Calu3 (cell line): ENCODE measurements at regions not wholly inside any gene's neighbourhood (a gene's known extent, or its start where the extent isn't known, plus 50 kb on each side); places are given as distances from the start of the nearest gene placed in this dataset.

Experiments
- BruUV-seq: library from RNA; stranded (reverse); fragments of 400-500 nt; replicated peaks from 2 replicates; lab custom pipeline; 2021; lab: Mats Ljungman, UMichigan
- CTCF ChIA-PET: fragments of 300-600 bp; sonication (Branson Sonifier 250); formaldehyde crosslinking; loops from one replicate; lab custom pipeline; 2022; ENCODE audit warnings: antibody characterized with exemption; lab: Charles Lee
- DNase-seq: peaks from one replicate; pipeline ENCODE4 v3.0.0; 2022
- H3K27ac Mint-ChIP-seq: one replicate; pipeline ENCODE4 v1.8.0; 2022; ENCODE audit warnings: mixed read lengths; ENCODE audit not compliant: unreplicated experiment
- H3K27me3 Mint-ChIP-seq: one replicate; pipeline ENCODE4 v1.8.0; 2022; ENCODE audit warnings: mixed read lengths; ENCODE audit not compliant: unreplicated experiment
- H3K36me3 Mint-ChIP-seq: one replicate; pipeline ENCODE4 v1.8.0; 2022; ENCODE audit warnings: mild to moderate bottlenecking, moderate library complexity, mixed read lengths; ENCODE audit not compliant: insufficient read depth, unreplicated experiment
- H3K4me1 Mint-ChIP-seq: one replicate; pipeline ENCODE4 v1.8.0; 2022; ENCODE audit warnings: mild to moderate bottlenecking, low read depth, mixed read lengths; ENCODE audit not compliant: unreplicated experiment
- H3K4me3 Mint-ChIP-seq: one replicate; pipeline ENCODE4 v1.8.0; 2022; ENCODE audit warnings: mild to moderate bottlenecking, low read depth, moderate library complexity, mixed read lengths; ENCODE audit not compliant: unreplicated experiment
- H3K9me3 Mint-ChIP-seq: one replicate; pipeline ENCODE4 v1.8.0; 2022; ENCODE audit warnings: low read depth, mixed read lengths; ENCODE audit not compliant: unreplicated experiment
- intact Hi-C: fragments of 100-400 bp; cut with micrococcal nuclease; formaldehyde crosslinking; loops from one replicate; pipeline ENCODE4 v1.10.0; 2022; ENCODE audit not compliant: unreplicated experiment
- TF ChIP-seq, protein P1 (sequence below): fragments of 200-600 bp; IDR thresholded peaks from one replicate; pipeline ENCODE4 v1.8.0; 2022; ENCODE audit warnings: antibody characterized with exemption; ENCODE audit not compliant: unreplicated experiment

DNA sequence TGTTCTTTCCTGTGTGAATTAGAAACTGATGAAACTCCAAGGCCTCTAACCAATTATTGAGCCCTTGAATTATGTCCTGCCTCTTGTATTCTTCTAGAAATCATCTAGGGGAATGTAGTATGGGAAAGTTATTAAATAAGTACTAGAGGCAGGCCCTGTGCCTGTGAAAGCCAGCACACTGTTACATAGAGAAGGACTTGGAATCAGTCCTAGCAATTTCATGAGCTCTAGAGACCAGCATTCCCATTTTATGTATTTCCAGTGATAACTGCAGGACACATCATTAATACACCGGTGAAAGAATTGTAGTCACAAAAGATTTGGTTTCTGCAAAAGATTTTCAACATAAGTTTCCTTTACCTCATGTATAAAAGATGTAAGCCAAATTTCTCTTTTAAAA is 168.5 kb upstream of the VLDLR start:
- Mint-ChIP-seq H3K36me3 (no peaks in the 10 kb centered on the region), H3K9me3 (peaks cover 3% of the 10 kb centered on the region), H3K4me1 (peaks cover 20% of the 10 kb centered on the region), H3K27ac (no peak overlapping the region), H3K27me3 (no peaks in the 10 kb centered on the region), H3K4me3 (no peak overlapping the region)
- BruUV-seq: no TSS peak
- CTCF ChIA-PET: no interaction called here
- DNase-seq: no peak
- TF ChIP-seq, protein P1, sequence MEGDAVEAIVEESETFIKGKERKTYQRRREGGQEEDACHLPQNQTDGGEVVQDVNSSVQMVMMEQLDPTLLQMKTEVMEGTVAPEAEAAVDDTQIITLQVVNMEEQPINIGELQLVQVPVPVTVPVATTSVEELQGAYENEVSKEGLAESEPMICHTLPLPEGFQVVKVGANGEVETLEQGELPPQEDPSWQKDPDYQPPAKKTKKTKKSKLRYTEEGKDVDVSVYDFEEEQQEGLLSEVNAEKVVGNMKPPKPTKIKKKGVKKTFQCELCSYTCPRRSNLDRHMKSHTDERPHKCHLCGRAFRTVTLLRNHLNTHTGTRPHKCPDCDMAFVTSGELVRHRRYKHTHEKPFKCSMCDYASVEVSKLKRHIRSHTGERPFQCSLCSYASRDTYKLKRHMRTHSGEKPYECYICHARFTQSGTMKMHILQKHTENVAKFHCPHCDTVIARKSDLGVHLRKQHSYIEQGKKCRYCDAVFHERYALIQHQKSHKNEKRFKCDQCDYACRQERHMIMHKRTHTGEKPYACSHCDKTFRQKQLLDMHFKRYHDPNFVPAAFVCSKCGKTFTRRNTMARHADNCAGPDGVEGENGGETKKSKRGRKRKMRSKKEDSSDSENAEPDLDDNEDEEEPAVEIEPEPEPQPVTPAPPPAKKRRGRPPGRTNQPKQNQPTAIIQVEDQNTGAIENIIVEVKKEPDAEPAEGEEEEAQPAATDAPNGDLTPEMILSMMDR: no peak
- intact Hi-C loops: no loop called here

DNA sequence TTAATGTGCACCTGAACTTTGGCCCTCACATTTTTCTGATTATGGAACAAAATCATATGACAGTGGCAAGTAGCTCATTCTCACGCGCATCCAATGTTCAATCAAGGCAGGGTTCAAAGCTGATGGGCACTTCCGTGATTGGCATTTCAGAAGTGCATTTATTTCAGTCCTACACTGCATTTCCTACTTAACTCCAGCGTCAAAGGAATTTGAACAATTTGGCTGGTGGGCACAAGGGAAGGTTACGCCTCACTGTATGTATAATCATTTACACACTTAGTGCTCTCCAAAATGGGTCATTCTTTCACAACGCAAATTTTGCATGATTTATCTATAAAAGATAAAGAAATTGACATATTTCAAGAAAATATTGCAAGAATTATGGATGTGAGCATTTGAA is 167.9 kb upstream of the VLDLR start:
- no peak overlapping the region for H3K4me3 Mint-ChIP-seq
- BruUV-seq: no TSS peak
- intact Hi-C loops: no loop called here
- H3K27ac Mint-ChIP-seq: no peak overlapping the region
- H3K9me3 Mint-ChIP-seq: no peaks in the 10 kb centered on the region
- DNase-seq: no peak
- CTCF ChIA-PET: no interaction called here
- TF ChIP-seq, protein P1: no peak
- peaks cover 20% of the 10 kb centered on the region for H3K4me1 Mint-ChIP-seq
- no peaks in the 10 kb centered on the region for H3K36me3 Mint-ChIP-seq
- no peaks in the 10 kb centered on the region for H3K27me3 Mint-ChIP-seq

DNA sequence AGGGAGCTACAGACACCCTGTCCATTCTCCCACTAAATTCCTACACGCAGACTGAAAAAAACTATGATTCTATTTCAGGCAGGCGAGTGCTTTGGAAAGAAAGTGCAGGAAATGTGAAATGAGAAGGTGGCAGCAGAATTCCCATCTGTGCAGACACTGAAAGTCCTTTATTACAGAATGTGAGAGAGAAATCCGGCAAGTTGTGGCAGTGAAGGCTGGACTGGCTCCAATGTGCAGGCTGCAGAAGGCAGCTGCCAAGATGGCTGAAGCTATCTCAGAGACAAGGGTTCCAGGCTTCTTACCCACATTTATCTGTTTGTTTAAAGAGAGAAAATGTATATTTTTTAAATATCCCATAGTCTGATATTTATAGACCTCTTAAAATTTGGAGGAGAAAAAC is 161.8 kb upstream of the VLDLR start:
- no TSS peak for BruUV-seq
- Mint-ChIP-seq H3K4me3 (no peak overlapping the region), H3K27me3 (no peaks in the 10 kb centered on the region), H3K36me3 (peaks cover 4% of the 10 kb centered on the region), H3K9me3 (no peaks in the 10 kb centered on the region), H3K4me1 (peaks cover 9% of the 10 kb centered on the region), H3K27ac (no peak overlapping the region)
- DNase-seq: no peak
- intact Hi-C loops: no loop called here
- TF ChIP-seq, protein P1: no peak
- CTCF ChIA-PET: no interaction called here

DNA sequence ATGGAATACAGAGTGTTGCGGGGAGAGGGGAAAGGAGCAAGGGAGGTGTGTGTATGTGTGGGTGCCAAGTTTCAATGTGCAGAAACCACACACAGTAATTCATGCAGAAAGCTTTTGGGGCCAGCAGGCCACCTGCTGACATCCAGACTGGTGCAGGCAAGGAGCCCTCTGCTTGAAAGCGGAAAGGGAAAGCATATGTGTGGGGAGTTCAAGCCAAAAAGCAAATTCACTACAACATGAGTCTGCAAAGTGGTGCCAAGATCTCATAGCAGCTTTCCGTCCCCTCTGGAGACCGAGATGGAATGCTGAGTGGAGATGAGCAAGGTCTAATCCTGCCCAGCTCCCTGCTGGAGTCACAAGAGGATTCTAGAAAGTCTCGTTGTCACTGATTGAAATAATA is 159.7 kb upstream of the VLDLR start:
- TF ChIP-seq, protein P1: no peak
- CTCF ChIA-PET: no interaction called here
- BruUV-seq: no TSS peak
- no peak overlapping the region for H3K4me3 Mint-ChIP-seq
- no peak for DNase-seq
- H3K36me3 Mint-ChIP-seq: peaks cover 4% of the 10 kb centered on the region
- no peak overlapping the region for H3K27ac Mint-ChIP-seq
- no peaks in the 10 kb centered on the region for H3K9me3 Mint-ChIP-seq
- H3K4me1 Mint-ChIP-seq: peaks cover 22% of the 10 kb centered on the region
- H3K27me3 Mint-ChIP-seq: no peaks in the 10 kb centered on the region
- intact Hi-C loops: no loop called here

DNA sequence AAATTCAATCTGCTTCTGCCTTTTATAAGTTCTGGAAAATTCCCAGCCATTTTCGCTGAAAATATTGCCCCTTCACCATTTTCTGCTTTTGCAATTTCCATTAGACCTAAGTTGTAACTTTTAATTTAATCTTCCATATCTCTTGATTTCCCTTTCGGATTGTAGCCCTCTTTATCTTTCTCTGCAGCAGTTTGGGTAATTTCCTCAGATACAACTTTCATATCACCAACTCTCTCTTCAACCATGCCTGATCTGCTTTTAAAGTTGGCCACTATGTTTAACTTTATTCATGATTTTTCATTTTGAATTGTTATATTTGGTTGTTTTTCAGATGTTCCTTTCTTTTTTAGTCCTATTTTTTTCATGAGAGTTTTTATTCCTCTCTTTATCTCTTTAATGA is 157.0 kb upstream of the VLDLR start:
- no peak for DNase-seq
- H3K4me1 Mint-ChIP-seq: peaks cover 26% of the 10 kb centered on the region
- intact Hi-C loops: loop anchor here (5.0 kb wide), 1 partner anchor 158 kb away; the partner anchor contains the start of gene VLDLR
- no peak overlapping the region for H3K27ac Mint-ChIP-seq
- no peaks in the 10 kb centered on the region for H3K27me3 Mint-ChIP-seq
- TF ChIP-seq, protein P1: no peak
- H3K9me3 Mint-ChIP-seq: no peaks in the 10 kb centered on the region
- BruUV-seq: no TSS peak
- no peak overlapping the region for H3K4me3 Mint-ChIP-seq
- CTCF ChIA-PET: no interaction called here
- peaks cover 4% of the 10 kb centered on the region for H3K36me3 Mint-ChIP-seq
